ENCODE measurements at regions not wholly inside any gene's neighbourhood (a gene's known extent, or its start where the extent isn't known, plus 50 kb on each side); places are given as distances from the start of the nearest gene placed in this dataset.

DNA sequence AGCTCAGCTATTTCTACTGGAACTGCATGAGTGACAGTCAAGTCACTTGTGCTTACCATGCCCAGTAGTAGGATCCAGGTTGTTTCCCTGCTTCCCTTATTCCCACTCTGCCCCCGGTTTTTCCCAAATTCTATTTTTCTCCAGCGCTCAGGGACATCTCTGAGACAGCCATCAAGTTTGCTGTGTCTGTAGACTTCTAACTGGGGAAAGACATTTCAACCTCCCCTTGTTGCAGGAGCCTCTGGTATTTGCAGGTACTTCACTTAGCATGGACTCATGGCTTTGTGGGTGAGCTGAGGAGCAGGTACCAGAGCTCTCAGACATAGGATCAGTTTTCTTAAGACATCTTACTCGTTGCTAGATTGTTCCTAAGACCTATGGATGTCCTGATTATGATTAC, 801.6 kb upstream of the RBFOX1 start:
- H4K20me1 ChIP-seq (ENCODE audit: insufficient read depth, low read length) = no peaks in the 10 kb centered on the region
- no peak overlapping the region for H3K4me3 ChIP-seq (ENCODE audit: insufficient read depth, low read depth, low read length)
- H3K4me2 ChIP-seq (ENCODE audit: low read depth, low read length) = no peak overlapping the region
- CTCF ChIA-PET = no interaction called here
- H3K9me3 ChIP-seq (ENCODE audit: control insufficient read depth, insufficient read depth, low read length) = peaks cover 12% of the 10 kb centered on the region
- H3K14ac ChIP-seq (replicated peaks; ENCODE audit: low read depth, low read length) = no peak overlapping the region
- H3K36me3 ChIP-seq (ENCODE audit: control insufficient read depth, insufficient read depth, low read length) = no peaks in the 10 kb centered on the region
- no peak overlapping the region for H3K56ac ChIP-seq (ENCODE audit: extremely low read depth, insufficient read depth, low read length)
- H3K79me1 ChIP-seq (ENCODE audit: low read depth in 1 of 2, low read length in 2 of 2) = no peaks in the 10 kb centered on the region
- H2BK120ac ChIP-seq (ENCODE audit: low read depth, low read length) = no peak overlapping the region
- no peak overlapping the region for H3K18ac ChIP-seq (ENCODE audit: low read depth, low read length)
- no peak for ATAC-seq (ENCODE audit: low read depth)
- no peak overlapping the region for H2AK9ac ChIP-seq (replicated peaks; ENCODE audit: low read depth, low read length, poor library complexity)
- no peak overlapping the region for H4K91ac ChIP-seq (ENCODE audit: insufficient read depth, low read depth, low read length)
- whole genome bisulfite sequencing, 2 experiments (ENCODE audit: extremely low coverage in 2 of 2, insufficient read length in 1 of 2) = no CpG with 5 or more reads among the region's 3 CpGs
- H3K23ac ChIP-seq (ENCODE audit: low read depth, low read length) = no peak overlapping the region
- intact Hi-C loops (cut with micrococcal nuclease) = no loop called here
- no TSS peak for BruUV-seq (replicated peaks)
- H2AFZ ChIP-seq (replicated peaks; ENCODE audit: low read length, poor library complexity) = no peak overlapping the region
- no peaks in the 10 kb centered on the region for H3K4me1 ChIP-seq (ENCODE audit: control insufficient read depth, insufficient read depth, low read length)
- H4K5ac ChIP-seq (ENCODE audit: low read depth, low read length) = no peak overlapping the region
- no peak overlapping the region for H2BK20ac ChIP-seq (ENCODE audit: low read depth, low read length)
- no peak overlapping the region for H3K27ac ChIP-seq (ENCODE audit: insufficient read depth, low read length)
- no peak overlapping the region for H2AK5ac ChIP-seq (ENCODE audit: low read depth, low read length)
- H3K4ac ChIP-seq (ENCODE audit: low read depth, low read length) = no peak overlapping the region
- no peaks in the 10 kb centered on the region for H3K27me3 ChIP-seq (ENCODE audit: control insufficient read depth, insufficient read depth, low read length)
- no peak overlapping the region for H4K8ac ChIP-seq (ENCODE audit: low read depth in 2 of 2, low read length in 2 of 2)
- dilution Hi-C loops (cut with HindIII; ENCODE audit: low sequenced_read_pairs, unreplicated experiment) = no loop called here
- H2BK5ac ChIP-seq (ENCODE audit: low read depth, low read length, poor library complexity, severe bottlenecking) = no peak overlapping the region
- in situ Hi-C loops (cut with MboI; ENCODE audit: low sequenced_read_pairs) = no loop called here
- DNase-seq = no peak
- TF ChIP-seq, protein P1, sequence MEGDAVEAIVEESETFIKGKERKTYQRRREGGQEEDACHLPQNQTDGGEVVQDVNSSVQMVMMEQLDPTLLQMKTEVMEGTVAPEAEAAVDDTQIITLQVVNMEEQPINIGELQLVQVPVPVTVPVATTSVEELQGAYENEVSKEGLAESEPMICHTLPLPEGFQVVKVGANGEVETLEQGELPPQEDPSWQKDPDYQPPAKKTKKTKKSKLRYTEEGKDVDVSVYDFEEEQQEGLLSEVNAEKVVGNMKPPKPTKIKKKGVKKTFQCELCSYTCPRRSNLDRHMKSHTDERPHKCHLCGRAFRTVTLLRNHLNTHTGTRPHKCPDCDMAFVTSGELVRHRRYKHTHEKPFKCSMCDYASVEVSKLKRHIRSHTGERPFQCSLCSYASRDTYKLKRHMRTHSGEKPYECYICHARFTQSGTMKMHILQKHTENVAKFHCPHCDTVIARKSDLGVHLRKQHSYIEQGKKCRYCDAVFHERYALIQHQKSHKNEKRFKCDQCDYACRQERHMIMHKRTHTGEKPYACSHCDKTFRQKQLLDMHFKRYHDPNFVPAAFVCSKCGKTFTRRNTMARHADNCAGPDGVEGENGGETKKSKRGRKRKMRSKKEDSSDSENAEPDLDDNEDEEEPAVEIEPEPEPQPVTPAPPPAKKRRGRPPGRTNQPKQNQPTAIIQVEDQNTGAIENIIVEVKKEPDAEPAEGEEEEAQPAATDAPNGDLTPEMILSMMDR (conservative IDR thresholded peaks at IDR 0.05; ENCODE audit: low read depth, low read length) = no peak
- TF ChIP-seq BHLHE40 (IDR thresholded peaks at IDR 0.05; ENCODE audit: low read depth, low read length) = no peak
- TF ChIP-seq CHD1 (IDR thresholded peaks at IDR 0.05; ENCODE audit: low read depth, low read length) = no peak
- TF ChIP-seq POLR2A (IDR thresholded peaks at IDR 0.05; ENCODE audit: low read depth, low read length) = no peak
- TF ChIP-seq MAZ (IDR thresholded peaks at IDR 0.05; ENCODE audit: borderline replicate concordance, low read depth, low read length) = no peak
- no peak for TF ChIP-seq RCOR1 (IDR thresholded peaks at IDR 0.05; ENCODE audit: insufficient replicate concordance, low read length)
- no peak for TF ChIP-seq SMC3 (IDR thresholded peaks at IDR 0.05; ENCODE audit: low read depth, low read length)
- no peak for TF ChIP-seq MAFK (IDR thresholded peaks at IDR 0.05; ENCODE audit: low read depth, low read length)
- TF ChIP-seq, protein P2, sequence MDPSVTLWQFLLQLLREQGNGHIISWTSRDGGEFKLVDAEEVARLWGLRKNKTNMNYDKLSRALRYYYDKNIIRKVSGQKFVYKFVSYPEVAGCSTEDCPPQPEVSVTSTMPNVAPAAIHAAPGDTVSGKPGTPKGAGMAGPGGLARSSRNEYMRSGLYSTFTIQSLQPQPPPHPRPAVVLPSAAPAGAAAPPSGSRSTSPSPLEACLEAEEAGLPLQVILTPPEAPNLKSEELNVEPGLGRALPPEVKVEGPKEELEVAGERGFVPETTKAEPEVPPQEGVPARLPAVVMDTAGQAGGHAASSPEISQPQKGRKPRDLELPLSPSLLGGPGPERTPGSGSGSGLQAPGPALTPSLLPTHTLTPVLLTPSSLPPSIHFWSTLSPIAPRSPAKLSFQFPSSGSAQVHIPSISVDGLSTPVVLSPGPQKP (IDR thresholded peaks at IDR 0.05; ENCODE audit: borderline replicate concordance, low read depth, low read length) = no peak
- no peak overlapping the region for H2BK15ac ChIP-seq (ENCODE audit: low read depth, low read length)
- POLR2A ChIA-PET (ENCODE audit: unreplicated experiment) = no interaction called here
- H3K9ac ChIP-seq (ENCODE audit: low read depth, low read length) = no peak overlapping the region
- no peaks in the 10 kb centered on the region for H3K9me1 ChIP-seq (ENCODE audit: insufficient read depth, low read length)
